SK-N-SH (cell line): ENCODE measurements at regions not wholly inside any gene's neighbourhood (a gene's known extent, or its start where the extent isn't known, plus 50 kb on each side); places are given as distances from the start of the nearest gene placed in this dataset.

Experiments used
- CTCF ChIA-PET: fragments of 300-600, 350-600 bp; formaldehyde crosslinking; extraction: SDS; loops from one replicate; lab custom pipeline; 2021; lab: Yijun Ruan, JAX
- POLR2A ChIA-PET: fragments of 350-600 bp; sonication (Branson Sonifier 250); formaldehyde crosslinking; extraction: SDS; loops from one replicate; lab custom pipeline; 2020; ENCODE audit warnings: antibody characterized with exemption, inconsistent platforms; lab: Yijun Ruan, JAX
- DNase-seq: peaks from one replicate; pipeline ENCODE4 v3.0.0; 2012
- H2AFZ ChIP-seq: fragments of 200-600 bp; sonication (generic); 2 replicates; pipeline ENCODE4 v1.8.1; 2016; ENCODE audit warnings: antibody characterized with exemption, mild to moderate bottlenecking, low read depth
- H3F3A ChIP-seq: fragments of 200-600 bp; sonication (generic); replicated peaks from 2 replicates; pipeline ENCODE3; 2016; ENCODE audit warnings: antibody characterized with exemption, mild to moderate bottlenecking; ENCODE audit not compliant: insufficient read depth
- H3K27ac ChIP-seq, 2 experiments: fragments of 200-500 bp in 1 of 2; fragments of 200-600 bp in 1 of 2; sonication (Bioruptor generic) in 1 of 2; sonication (generic), shearing (Covaris generic) in 1 of 2; 2 replicates each; pipeline versions ENCODE4 v1.5.1 to v1.6.1; 2014 to 2016; ENCODE audit warnings: low read depth in 2 of 2, inconsistent platforms in 1 of 2, low read length in 1 of 2, mild to moderate bottlenecking in 1 of 2, mixed read lengths in 1 of 2
- H3K27me3 ChIP-seq: fragments of 200-600 bp; sonication (generic), shearing (Covaris generic); 2 replicates; pipeline ENCODE4 v1.6.1; 2016; ENCODE audit warnings: mixed run types; ENCODE audit not compliant: insufficient read depth
- H3K36me3 ChIP-seq, 2 experiments: fragments of 200-500 bp in 1 of 2; fragments of 200-600 bp in 1 of 2; sonication (Bioruptor generic) in 1 of 2; sonication (generic) in 1 of 2; replicated peaks in 1 of 2; 2 replicates each; pipeline versions ENCODE3 to v1.5.1; 2014 to 2016; ENCODE audit warnings: low read length in 1 of 2, mild to moderate bottlenecking in 1 of 2; ENCODE audit not compliant: insufficient read depth in 2 of 2, control insufficient read depth in 1 of 2
- H3K4me1 ChIP-seq, 2 experiments: fragments of 200-500 bp in 1 of 2; fragments of 200-600 bp in 1 of 2; sonication (Bioruptor generic) in 1 of 2; sonication (generic), shearing (Covaris generic) in 1 of 2; 2 replicates each; pipeline versions ENCODE4 v1.5.1 to v1.6.1; 2014 to 2016; ENCODE audit warnings: low read depth in 1 of 2, low read length in 1 of 2, mixed run types in 1 of 2; ENCODE audit not compliant: insufficient read depth in 2 of 2, control insufficient read depth in 1 of 2
- H3K4me2 ChIP-seq: fragments of 200-600 bp; sonication (generic), shearing (Covaris generic); 2 replicates; pipeline ENCODE4 v1.6.1; 2017; ENCODE audit warnings: mixed run types
- H3K4me3 ChIP-seq, 2 experiments: fragments of 200-500 bp in 1 of 2; fragments of 200-600 bp in 1 of 2; sonication (Bioruptor generic) in 1 of 2; sonication (generic), shearing (Covaris generic) in 1 of 2; 2 replicates each; pipeline versions ENCODE4 v1.5.1 to v1.8.1; 2014 to 2016; ENCODE audit warnings: low read depth in 2 of 2, inconsistent platforms in 1 of 2, low read length in 1 of 2, mild to moderate bottlenecking in 1 of 2, mixed read lengths in 1 of 2, moderate library complexity in 1 of 2
- H3K79me2 ChIP-seq: fragments of 200-600 bp; sonication (generic); 2 replicates; pipeline ENCODE4 v1.8.1; 2017; ENCODE audit warnings: mild to moderate bottlenecking; ENCODE audit not compliant: insufficient read depth
- H3K9ac ChIP-seq: fragments of 200-600 bp; sonication (generic); 2 replicates; pipeline ENCODE4 v1.6.1; 2017; ENCODE audit warnings: mixed run types
- H3K9me2 ChIP-seq: fragments of 200-600 bp; sonication (generic); 2 replicates; pipeline ENCODE4 v1.6.1; 2017; ENCODE audit warnings: mixed run types
- H3K9me3 ChIP-seq: fragments of 200-600 bp; sonication (generic); 2 replicates; pipeline ENCODE4 v1.6.1; 2017; ENCODE audit warnings: mixed run types, mild to moderate bottlenecking, moderate library complexity
- H4K20me1 ChIP-seq: fragments of 200-600 bp; sonication (generic); 2 replicates; pipeline ENCODE4 v1.6.1; 2017; ENCODE audit warnings: mild to moderate bottlenecking, mixed run types; ENCODE audit not compliant: insufficient read depth
- CHD2 ChIP-seq: fragments of 150-350 bp; IDR thresholded peaks from 2 replicates; pipeline ENCODE4 v1.6.1; 2018; ENCODE audit warnings: low read length; ENCODE audit not compliant: partially characterized antibody
- ELF1 ChIP-seq: IDR thresholded peaks from 2 replicates; pipeline ENCODE4 v1.4.0; 2012
- EP300 ChIP-seq, 2 experiments: IDR thresholded peaks; 2 replicates each; pipeline versions ENCODE4 v1.4.0 to v1.6.1; 2012; ENCODE audit warnings: borderline replicate concordance in 1 of 2, low read depth in 1 of 2, low read length in 1 of 2
- GABPA ChIP-seq: IDR thresholded peaks from 2 replicates; pipeline ENCODE4 v1.4.0; 2012; ENCODE audit warnings: low read depth, mild to moderate bottlenecking
- GATA2 ChIP-seq: sonication (generic); formaldehyde crosslinking; IDR thresholded peaks from 2 replicates; pipeline ENCODE4 v1.5.0; 2020; ENCODE audit warnings: mild to moderate bottlenecking, missing genetic modification reagents
- JUND ChIP-seq: IDR thresholded peaks from 2 replicates; pipeline ENCODE4 v1.4.0; 2012
- MEF2A ChIP-seq: IDR thresholded peaks from 2 replicates; pipeline ENCODE4 v1.4.0; 2012; ENCODE audit warnings: low read depth, borderline replicate concordance
- NRF1 ChIP-seq: IDR thresholded peaks from 2 replicates; pipeline ENCODE4 v1.6.1; 2012; ENCODE audit warnings: low read depth, mild to moderate bottlenecking, low read length
- RCOR1 ChIP-seq: fragments of 150-350 bp; IDR thresholded peaks from 2 replicates; pipeline ENCODE4 v1.6.1; 2017; ENCODE audit warnings: antibody characterized with exemption, low read length
- RFX5 ChIP-seq: IDR thresholded peaks from 2 replicates; pipeline ENCODE4 v1.6.1; 2012; ENCODE audit warnings: mild to moderate bottlenecking, improper control_type of control experiment, low read length
- SIN3A ChIP-seq: IDR thresholded peaks from 2 replicates; pipeline ENCODE4 v1.6.1; 2012; ENCODE audit warnings: low read depth, mild to moderate bottlenecking, low read length, moderate library complexity, borderline replicate concordance
- TAF1 ChIP-seq: IDR thresholded peaks from 2 replicates; pipeline ENCODE4 v1.6.1; 2012; ENCODE audit warnings: low read depth, mild to moderate bottlenecking, low read length, moderate library complexity, borderline replicate concordance
- TCF12 ChIP-seq: IDR thresholded peaks from 2 replicates; pipeline ENCODE4 v1.4.0; 2012
- TEAD4 ChIP-seq: IDR thresholded peaks from 2 replicates; pipeline ENCODE4 v1.4.0; 2012; ENCODE audit warnings: mild to moderate bottlenecking, borderline replicate concordance; ENCODE audit not compliant: insufficient read depth
- WGBS: methylation state at CpG from one replicate; pipeline ENCODE4 v1.1.6; 2017; ENCODE audit warnings: low lambda C conversion rate; 5-methylcytosine and 5-hydroxymethylcytosine counted together
- TF ChIP-seq, protein P1 (sequence below): fragments of 150-350 bp; IDR thresholded peaks from 2 replicates; pipeline ENCODE4 v1.6.1; 2017; ENCODE audit warnings: antibody characterized with exemption, low read length, low read depth, borderline replicate concordance
- TF ChIP-seq, protein P2 (sequence below): fragments of 150-350 bp; IDR thresholded peaks from 2 replicates; pipeline ENCODE4 v1.6.1; 2016; ENCODE audit warnings: mild to moderate bottlenecking, low read depth, low read length
- TF ChIP-seq, protein P3 (sequence below): IDR thresholded peaks from 2 replicates; pipeline ENCODE4; 2012
- TF ChIP-seq, protein P4 (sequence below): IDR thresholded peaks from 2 replicates; pipeline ENCODE4 v1.4.0; 2012; ENCODE audit warnings: low read depth, borderline replicate concordance
- TF ChIP-seq, protein P5 (sequence below): IDR thresholded peaks from 2 replicates; pipeline ENCODE4 v1.4.0; 2012; ENCODE audit warnings: low read depth, borderline replicate concordance

DNA sequence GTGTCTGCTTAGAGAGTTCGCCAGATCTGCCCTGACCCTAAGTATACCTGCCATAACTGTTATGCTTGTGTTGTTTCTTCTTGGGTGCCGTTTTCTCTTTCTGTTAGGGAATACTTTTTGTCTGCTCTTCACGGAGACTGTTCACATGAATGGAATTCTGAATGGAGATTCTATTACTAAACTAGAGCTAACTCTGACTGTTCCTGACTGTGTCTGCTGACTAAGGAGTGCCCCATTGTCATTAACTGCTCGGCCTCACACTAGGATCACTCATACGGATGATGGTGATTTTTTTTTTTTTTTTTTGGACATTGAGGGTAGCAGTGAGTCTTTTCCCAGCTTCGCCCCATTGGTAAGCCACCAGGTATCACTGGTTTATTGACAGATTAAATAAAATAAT, 104.8 kb upstream of the SLC8A1 start:
- POLR2A ChIA-PET: no interaction called here
- H2AFZ ChIP-seq: no peak overlapping the region
- CTCF ChIA-PET: interaction anchor here (1.3 to 3.2 kb wide), 7 partner anchors 10 to 1142 kb away, joined by 3 to 21 read pairs (median 8); partner anchors contain the start of gene SLC8A1

DNA sequence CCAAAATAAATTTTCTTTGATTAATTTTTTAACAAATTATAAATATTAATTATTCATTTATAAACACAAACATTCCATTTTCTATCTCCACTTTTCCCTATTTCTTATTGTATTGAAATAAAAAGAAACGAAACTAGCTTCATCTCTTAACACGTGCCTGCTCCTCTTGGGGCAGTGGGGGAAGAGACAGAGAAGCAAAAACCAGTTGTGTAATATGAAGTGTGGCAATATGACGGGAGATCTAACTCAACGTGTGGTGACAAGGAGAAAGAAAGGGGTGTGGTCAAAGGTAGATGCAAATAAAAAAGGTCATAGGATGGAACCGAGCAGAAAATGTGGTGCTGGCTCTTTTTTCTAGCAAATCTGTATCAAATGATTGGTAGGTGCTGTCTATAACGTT, 106.9 kb upstream of the SLC8A1 start:
- no peak overlapping the region for H3K27ac ChIP-seq
- DNase-seq: no peak
- H3K79me2 ChIP-seq: no peaks in the 10 kb centered on the region
- ChIA-PET CTCF (interaction anchor here (1.3 kb wide), 1 partner anchor 13 kb away, joined by 5 read pairs; no protein-coding TSS in a partner anchor), POLR2A (no interaction called here)
- H3F3A ChIP-seq: no peaks in the 10 kb centered on the region
- no peak overlapping the region for H3K4me2 ChIP-seq
- no peaks in the 10 kb centered on the region for H3K9me2 ChIP-seq
- H4K20me1 ChIP-seq: no peaks in the 10 kb centered on the region
- 72% methylated on average over 6 of the region's 6 CpGs for WGBS
- no peak overlapping the region for H3K4me3 ChIP-seq
- no peaks in the 10 kb centered on the region for H3K27me3 ChIP-seq
- H3K9ac ChIP-seq: no peak overlapping the region
- no peak overlapping the region for H2AFZ ChIP-seq
- H3K4me1 ChIP-seq: peaks cover 0 to 4% of the 10 kb centered on the region in 2 experiments; a peak in 2 of 4 replicates
- no peaks in the 10 kb centered on the region for H3K36me3 ChIP-seq
- no peaks in the 10 kb centered on the region for H3K9me3 ChIP-seq
- TF ChIP-seq SIN3A (no peak), EP300 (IDR thresholded peaks at IDR 0.05; ENCODE audit: borderline replicate concordance in 1 of 2, low read depth in 1 of 2, low read length in 1 of 2) (no peak), RFX5 (no peak), ELF1 (no peak), CHD2 (no peak), TAF1 (no peak), TEAD4 (no peak), NRF1 (no peak)
- TF ChIP-seq, protein P1, sequence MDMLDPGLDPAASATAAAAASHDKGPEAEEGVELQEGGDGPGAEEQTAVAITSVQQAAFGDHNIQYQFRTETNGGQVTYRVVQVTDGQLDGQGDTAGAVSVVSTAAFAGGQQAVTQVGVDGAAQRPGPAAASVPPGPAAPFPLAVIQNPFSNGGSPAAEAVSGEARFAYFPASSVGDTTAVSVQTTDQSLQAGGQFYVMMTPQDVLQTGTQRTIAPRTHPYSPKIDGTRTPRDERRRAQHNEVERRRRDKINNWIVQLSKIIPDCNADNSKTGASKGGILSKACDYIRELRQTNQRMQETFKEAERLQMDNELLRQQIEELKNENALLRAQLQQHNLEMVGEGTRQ: no peak
- TF ChIP-seq, protein P2, sequence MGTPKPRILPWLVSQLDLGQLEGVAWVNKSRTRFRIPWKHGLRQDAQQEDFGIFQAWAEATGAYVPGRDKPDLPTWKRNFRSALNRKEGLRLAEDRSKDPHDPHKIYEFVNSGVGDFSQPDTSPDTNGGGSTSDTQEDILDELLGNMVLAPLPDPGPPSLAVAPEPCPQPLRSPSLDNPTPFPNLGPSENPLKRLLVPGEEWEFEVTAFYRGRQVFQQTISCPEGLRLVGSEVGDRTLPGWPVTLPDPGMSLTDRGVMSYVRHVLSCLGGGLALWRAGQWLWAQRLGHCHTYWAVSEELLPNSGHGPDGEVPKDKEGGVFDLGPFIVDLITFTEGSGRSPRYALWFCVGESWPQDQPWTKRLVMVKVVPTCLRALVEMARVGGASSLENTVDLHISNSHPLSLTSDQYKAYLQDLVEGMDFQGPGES: no peak

More for the DNA sequence above, 104.8 kb upstream of the SLC8A1 start:
- H3K36me3 ChIP-seq: no peaks in the 10 kb centered on the region
- no peaks in the 10 kb centered on the region for H3K9me3 ChIP-seq
- no peaks in the 10 kb centered on the region for H3K9me2 ChIP-seq
- H3K4me1 ChIP-seq: peaks cover 0 to 4% of the 10 kb centered on the region in 2 experiments; a peak in 2 of 4 replicates
- H3K79me2 ChIP-seq: no peaks in the 10 kb centered on the region
- no peaks in the 10 kb centered on the region for H4K20me1 ChIP-seq
- H3K4me3 ChIP-seq: no peak overlapping the region
- no peak overlapping the region for H3K9ac ChIP-seq
- no peak overlapping the region for H3K27ac ChIP-seq
- no peak overlapping the region for H3K4me2 ChIP-seq
- 64% methylated on average over 6 of the region's 6 CpGs for WGBS
- no peaks in the 10 kb centered on the region for H3K27me3 ChIP-seq
- TF ChIP-seq TCF12 (no peak), SIN3A (no peak), GABPA (no peak), RCOR1 (no peak), GATA2 (CRISPR knock-in tag) (no peak), MEF2A (no peak), JUND (no peak)
- TF ChIP-seq, protein P3, sequence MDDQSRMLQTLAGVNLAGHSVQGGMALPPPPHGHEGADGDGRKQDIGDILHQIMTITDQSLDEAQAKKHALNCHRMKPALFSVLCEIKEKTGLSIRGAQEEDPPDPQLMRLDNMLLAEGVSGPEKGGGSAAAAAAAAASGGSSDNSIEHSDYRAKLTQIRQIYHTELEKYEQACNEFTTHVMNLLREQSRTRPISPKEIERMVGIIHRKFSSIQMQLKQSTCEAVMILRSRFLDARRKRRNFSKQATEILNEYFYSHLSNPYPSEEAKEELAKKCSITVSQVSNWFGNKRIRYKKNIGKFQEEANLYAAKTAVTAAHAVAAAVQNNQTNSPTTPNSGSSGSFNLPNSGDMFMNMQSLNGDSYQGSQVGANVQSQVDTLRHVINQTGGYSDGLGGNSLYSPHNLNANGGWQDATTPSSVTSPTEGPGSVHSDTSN: no peak
- TF ChIP-seq, protein P2: no peak
- TF ChIP-seq, protein P4, sequence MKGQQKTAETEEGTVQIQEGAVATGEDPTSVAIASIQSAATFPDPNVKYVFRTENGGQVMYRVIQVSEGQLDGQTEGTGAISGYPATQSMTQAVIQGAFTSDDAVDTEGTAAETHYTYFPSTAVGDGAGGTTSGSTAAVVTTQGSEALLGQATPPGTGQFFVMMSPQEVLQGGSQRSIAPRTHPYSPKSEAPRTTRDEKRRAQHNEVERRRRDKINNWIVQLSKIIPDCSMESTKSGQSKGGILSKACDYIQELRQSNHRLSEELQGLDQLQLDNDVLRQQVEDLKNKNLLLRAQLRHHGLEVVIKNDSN: no peak
- TF ChIP-seq, protein P5, sequence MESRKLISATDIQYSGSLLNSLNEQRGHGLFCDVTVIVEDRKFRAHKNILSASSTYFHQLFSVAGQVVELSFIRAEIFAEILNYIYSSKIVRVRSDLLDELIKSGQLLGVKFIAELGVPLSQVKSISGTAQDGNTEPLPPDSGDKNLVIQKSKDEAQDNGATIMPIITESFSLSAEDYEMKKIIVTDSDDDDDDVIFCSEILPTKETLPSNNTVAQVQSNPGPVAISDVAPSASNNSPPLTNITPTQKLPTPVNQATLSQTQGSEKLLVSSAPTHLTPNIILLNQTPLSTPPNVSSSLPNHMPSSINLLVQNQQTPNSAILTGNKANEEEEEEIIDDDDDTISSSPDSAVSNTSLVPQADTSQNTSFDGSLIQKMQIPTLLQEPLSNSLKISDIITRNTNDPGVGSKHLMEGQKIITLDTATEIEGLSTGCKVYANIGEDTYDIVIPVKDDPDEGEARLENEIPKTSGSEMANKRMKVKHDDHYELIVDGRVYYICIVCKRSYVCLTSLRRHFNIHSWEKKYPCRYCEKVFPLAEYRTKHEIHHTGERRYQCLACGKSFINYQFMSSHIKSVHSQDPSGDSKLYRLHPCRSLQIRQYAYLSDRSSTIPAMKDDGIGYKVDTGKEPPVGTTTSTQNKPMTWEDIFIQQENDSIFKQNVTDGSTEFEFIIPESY: no peak
- no peaks in the 10 kb centered on the region for H3F3A ChIP-seq
- DNase-seq: no peak
